Activated CD4-positive, alpha-beta T cell treated with anti-CD3 and anti-CD28 coated beads, Interleukin-10, Interleukin-2, amounts not matched to agents 100 ng/mL and 50 ng/mL, durations not matched to agents 16 hours and 8 hours (primary cell): ENCODE measurements at regions not wholly inside any gene's neighbourhood (a gene's known extent, or its start where the extent isn't known, plus 50 kb on each side); places are given as distances from the start of the nearest gene placed in this dataset.

ENCODE experiments used
- DNase-seq: peaks from one replicate; pipeline ENCODE4 v3.0.0-alpha.2; 2020

- DNase-seq: no peak
Observed at GRCh38 chr1:5367306-5367705, 624.9 kb downstream of the NPHP4 start.

- DNase-seq: no peak
Observed at GRCh38 chr1:5365751-5366150, 626.5 kb downstream of the NPHP4 start.

DNA sequence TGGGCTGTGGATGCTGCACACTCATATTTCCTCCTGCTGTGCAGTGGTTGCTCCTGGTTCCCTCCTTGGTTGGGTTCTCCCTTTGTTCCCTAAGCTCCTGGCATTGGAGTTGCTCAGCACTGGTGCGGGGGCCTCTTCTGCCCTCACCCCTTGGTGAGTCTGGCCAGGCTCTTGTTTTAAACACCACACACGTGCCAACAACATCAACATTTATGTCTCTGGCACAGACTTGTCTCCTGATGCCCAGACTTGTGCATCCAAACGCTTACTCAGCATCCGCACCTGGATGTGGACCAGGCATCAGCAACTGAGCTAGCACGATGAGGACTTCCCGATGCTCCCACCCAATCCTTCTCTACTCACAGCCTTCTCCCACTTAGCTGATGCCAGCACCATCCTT lies 627.6 kb downstream of the NPHP4 start:
- no peak for DNase-seq

DNA sequence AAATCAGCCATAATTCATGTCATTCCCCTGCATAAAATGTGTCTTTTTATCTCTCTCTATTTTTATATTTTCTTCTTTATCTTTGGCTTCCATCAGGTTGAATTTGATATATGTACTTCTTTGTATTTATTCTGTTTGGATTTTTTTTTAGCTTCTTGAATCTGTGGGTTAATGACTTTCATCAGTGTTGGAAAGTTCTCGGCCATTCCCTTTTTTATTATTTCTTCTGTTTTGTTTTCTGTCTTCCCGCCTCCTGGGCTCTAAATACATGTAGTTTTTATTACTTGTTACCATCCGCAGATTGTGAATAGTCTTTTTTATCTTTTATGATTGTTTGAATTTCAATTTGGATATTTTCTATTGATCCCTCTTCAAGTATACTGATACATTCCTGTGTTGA lies 637.5 kb downstream of the NPHP4 start:
- DNase-seq: no peak

DNA sequence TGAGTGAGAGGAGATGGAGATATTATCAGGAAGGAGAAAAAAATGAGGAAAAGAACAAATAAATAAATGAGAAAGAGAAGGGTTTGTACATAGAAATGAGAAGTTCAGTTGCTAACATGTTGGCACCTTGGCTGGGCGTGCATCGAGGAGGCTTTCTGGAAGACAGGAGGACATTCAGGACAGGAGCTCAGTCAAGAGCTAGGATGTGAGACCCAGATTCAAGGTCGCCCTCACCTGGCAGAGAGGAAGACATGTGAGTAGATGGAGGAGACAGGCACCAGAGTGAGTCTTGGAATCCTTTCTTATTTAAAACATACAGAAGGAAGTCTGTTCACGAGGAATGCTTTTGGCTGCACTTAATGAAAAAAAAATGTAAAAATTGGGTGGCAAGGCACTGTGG lies 640.9 kb downstream of the NPHP4 start:
- DNase-seq: no peak

DNA sequence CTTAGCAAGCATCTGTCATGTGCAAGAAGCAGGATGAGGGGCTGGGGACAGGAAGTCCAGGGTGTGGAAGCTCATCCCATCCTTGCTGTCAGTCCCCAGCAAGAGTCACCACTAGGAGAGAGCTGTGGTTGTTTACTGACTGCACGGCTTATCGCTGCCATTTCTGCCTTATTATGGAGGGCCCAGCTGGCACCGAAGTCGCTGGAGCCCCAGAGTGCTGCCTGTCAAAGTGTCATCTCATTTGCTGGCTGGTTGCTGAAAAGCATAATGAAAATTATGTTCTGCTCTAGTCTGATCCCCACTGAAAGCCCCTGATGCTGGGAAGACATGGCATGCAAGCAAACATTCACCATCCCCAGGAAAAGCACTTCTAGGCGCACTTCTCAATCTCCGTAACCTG lies 642.7 kb downstream of the NPHP4 start:
- no peak for DNase-seq

DNA sequence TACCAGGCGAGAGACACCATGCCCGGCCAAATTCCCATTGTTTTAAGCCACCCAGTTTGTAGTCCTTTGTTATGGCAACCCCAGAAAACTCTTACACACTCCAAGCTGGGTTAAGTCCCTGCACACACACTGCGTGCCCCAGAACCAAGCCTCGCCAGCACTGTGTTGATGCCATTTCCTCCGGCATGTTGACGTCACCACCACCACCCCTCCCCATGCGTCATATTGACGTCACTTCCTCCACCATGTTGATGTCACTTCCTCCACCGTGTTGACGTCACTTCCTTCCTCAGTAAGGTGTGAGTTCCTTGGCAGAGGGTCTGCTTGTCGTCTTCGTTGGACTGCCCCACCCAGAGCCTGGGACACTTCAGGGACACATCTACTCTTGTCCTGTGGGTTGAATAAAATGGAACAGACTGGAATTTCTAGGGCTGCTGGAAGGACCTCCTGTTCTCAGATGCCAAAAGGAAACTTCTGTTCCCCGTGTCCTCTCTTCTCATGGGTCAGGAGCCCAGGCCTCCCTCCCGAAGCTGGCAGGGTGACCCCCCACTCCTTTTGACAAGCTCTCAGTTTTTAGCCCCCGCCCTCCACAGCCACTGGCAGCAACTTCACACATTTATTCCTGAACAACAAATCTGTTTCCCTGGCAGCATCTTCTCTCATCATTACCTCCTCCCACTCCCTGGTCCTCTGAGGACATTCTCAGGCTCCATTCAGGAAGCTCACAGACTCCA lies 643.3 kb downstream of the NPHP4 start:
- no peak for DNase-seq

DNA sequence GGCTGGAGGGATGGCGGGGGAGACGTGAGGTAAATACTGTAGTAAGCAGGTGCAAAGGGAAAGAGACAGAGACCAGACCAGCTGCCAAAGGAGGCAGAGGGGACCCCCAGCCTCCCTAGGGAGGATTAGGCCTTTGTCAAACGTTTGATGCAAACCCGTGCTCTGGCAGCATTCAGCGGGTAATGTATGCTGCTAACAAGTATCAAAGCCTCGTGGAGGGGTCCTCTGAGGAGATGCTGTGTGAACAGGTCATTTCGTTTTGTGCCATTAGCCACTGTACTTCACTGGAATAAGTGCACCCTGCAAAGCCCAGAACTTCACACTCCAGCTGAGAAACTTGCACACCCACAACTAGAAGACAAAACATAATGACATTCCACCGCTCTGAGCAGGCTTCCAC lies 644.5 kb downstream of the NPHP4 start:
- DNase-seq: no peak

GRCh38 chr1:5345556-5345955 lies 646.7 kb downstream of the NPHP4 start:
- no peak for DNase-seq

DNA sequence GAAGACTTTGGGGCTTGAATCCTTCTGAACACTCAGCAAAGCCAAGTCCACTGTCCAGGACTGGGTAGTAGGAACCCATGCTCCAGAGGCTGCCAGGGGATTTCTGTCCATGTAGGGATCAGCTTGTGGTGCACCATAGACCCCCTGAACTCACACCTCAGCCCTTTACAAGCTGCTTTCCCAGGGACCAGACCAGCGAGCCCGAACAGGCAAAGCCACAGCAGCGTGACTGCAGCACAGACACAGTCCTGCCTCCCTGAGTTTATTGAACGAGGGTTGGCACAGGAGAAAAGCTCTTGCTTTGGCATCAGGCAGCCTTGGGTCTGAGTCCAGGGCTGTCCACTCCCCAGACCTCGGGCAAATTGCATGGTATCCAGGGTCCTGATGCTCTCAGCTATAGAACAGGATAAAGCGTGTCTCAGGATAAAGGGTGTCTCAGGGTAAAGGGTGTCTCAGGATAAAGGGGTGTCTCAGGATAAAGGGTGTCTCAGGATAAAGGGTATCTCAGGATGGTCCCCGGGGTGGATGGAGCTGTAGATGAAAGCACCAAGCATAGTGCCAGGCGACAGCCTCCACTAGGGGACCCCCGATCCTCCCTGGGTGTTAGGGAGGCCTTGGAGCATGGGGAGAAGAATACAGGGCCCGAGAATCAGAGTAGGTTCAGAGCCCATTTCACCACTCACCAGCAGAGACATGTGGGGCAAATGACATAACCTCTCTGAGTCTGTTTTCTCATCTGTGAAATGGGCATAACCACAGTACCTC lies 648.8 kb downstream of the NPHP4 start:
- no peak for DNase-seq

DNA sequence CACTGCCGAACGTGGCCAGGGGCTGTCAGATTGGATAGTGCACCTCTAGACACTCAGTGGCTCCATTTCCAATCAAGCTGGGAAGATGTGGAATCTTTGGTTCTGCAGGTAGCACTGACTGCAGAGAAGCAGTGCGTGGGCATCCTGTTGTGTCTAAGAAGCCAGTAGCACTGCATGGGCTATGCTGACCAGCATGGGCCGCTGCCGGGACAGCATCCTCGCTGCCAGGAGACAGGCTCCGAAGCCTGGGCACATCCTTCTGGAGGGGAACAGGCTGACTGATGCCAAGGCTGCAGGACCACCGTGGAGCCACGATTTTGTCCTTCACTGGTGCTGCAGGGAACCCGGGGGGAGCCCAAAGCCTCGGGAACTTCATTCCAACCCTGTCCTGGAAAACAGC lies 649.4 kb downstream of the NPHP4 start:
- DNase-seq: no peak

GRCh38 chr1:5342172-5342571 lies 650.1 kb downstream of the NPHP4 start:
- no peak for DNase-seq

DNA sequence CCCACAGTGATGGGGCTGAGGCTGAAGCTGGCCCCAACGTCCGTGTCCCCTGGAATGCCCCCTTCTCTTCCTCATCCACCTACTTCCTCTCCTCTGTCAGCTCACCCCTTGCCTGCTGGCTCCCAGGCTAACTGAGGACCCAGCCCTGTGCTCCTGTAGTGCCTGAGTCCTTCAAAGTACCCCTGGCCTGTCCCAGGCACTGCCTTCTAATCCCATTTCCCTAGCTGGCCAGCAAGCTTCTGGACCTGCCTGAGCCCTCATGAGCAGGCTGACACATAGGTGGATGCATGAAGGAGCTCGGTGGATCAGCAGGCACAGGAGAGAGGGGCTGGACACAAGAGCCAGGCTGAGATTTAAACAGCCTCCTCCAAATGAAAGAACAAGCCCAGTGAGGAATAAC lies 650.8 kb downstream of the NPHP4 start:
- DNase-seq: no peak

GRCh38 chr1:5340560-5341130 lies 651.6 kb downstream of the NPHP4 start:
- DNase-seq: no peak

DNA sequence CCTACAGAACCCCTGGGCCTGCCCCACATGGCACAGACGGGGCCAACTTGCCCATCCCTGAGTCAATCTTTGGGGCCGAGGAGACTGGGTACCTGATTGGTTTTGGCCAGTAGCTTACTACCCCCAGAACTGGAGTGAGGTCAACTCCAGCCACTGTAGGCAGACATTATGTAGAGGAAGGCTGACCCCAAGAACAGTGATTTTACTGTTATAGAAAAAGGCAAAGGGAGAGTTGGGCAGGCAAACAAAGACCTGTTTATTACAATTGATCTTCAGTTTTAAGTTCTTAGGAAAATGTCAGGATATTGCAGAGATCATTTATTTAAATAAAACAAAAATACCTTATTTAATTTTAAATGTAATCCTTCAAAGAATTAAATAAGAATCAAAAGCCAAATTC lies 653.8 kb downstream of the NPHP4 start:
- DNase-seq: no peak

GRCh38 chr1:5333291-5333690 lies 658.9 kb downstream of the NPHP4 start:
- no peak for DNase-seq

DNA sequence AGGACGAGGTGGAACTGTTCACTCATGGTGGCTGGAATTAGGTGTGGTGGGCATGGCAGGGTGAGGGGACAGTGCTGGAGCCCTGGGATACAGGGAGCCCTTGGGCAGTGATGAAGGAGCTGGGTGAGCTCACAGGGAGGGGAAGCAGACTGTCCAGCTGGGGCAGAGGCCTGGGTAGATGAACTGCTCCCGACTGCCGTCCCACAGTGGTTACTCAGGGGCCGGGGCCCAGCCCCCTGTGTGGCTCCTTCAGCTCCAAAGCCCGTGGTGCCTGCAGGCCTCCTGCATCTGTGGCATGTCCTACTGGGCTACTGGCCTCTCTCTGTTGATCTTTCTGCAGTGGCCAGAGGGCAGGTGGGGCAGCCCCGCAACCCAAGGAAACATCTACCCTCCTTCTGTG lies 661.1 kb downstream of the NPHP4 start:
- DNase-seq: no peak

GRCh38 chr1:5329068-5329739 lies 663.0 kb downstream of the NPHP4 start:
- DNase-seq: no peak

GRCh38 chr1:5324883-5325282 lies 667.3 kb downstream of the NPHP4 start:
- no peak for DNase-seq

DNA sequence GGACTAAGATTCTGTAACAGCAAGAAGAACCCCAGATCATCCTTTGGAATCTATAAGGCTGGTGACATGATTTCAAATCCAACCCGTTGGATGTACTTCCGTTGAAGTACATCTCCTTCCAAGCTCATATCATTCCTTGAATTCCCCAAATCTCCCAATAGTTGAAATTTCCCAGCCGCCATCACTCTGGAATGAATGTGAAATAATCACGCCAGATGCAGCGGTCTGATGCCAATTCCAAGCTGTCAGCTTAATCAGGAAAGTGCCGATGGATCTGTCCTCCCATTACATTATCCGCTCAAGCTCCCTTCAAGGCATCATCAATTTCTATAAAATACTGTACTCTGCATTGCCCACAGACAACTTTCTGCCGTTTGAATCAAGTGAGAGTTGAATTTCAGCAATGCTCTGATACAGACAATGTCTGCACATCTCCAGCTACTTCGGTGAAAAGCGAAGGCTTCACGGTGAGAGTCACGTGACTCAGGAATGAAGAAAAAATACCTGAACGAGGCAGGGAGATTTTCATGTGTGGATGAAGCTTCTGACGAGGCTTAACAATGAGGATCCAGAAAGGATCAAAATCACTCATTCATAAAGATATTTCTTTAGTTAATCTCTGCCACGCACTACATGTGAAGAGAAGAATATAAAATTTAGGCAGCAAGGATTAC lies 663.9 kb downstream of the AJAP1 start:
- DNase-seq: no peak

- no peak for DNase-seq
Observed at GRCh38 chr1:5317391-5317790, 663.0 kb downstream of the AJAP1 start.

- no peak for DNase-seq
Observed at GRCh38 chr1:5312862-5313261, 658.5 kb downstream of the AJAP1 start.

- no peak for DNase-seq
Observed at GRCh38 chr1:5312293-5312674, 657.9 kb downstream of the AJAP1 start.
